ENCODE measurements at regions not wholly inside any gene's neighbourhood (a gene's known extent, or its start where the extent isn't known, plus 50 kb on each side); places are given as distances from the start of the nearest gene placed in this dataset.

- TF ChIP-seq TAF1 (IDR thresholded peaks at IDR 0.05; ENCODE audit: borderline replicate concordance, insufficient read depth, low read length) (no peak), SIN3A (IDR thresholded peaks at IDR 0.05; ENCODE audit: borderline replicate concordance, insufficient read depth, low read length) (no peak), FOXP2 (optimal IDR thresholded peaks at IDR 0.05; ENCODE audit: borderline replicate concordance, extremely low read depth, extremely low read length, insufficient read depth) (no peak), POLR2AphosphoS5 (IDR thresholded peaks at IDR 0.05; ENCODE audit: low read depth, low read length) (no peak)
- TF ChIP-seq, protein P1, sequence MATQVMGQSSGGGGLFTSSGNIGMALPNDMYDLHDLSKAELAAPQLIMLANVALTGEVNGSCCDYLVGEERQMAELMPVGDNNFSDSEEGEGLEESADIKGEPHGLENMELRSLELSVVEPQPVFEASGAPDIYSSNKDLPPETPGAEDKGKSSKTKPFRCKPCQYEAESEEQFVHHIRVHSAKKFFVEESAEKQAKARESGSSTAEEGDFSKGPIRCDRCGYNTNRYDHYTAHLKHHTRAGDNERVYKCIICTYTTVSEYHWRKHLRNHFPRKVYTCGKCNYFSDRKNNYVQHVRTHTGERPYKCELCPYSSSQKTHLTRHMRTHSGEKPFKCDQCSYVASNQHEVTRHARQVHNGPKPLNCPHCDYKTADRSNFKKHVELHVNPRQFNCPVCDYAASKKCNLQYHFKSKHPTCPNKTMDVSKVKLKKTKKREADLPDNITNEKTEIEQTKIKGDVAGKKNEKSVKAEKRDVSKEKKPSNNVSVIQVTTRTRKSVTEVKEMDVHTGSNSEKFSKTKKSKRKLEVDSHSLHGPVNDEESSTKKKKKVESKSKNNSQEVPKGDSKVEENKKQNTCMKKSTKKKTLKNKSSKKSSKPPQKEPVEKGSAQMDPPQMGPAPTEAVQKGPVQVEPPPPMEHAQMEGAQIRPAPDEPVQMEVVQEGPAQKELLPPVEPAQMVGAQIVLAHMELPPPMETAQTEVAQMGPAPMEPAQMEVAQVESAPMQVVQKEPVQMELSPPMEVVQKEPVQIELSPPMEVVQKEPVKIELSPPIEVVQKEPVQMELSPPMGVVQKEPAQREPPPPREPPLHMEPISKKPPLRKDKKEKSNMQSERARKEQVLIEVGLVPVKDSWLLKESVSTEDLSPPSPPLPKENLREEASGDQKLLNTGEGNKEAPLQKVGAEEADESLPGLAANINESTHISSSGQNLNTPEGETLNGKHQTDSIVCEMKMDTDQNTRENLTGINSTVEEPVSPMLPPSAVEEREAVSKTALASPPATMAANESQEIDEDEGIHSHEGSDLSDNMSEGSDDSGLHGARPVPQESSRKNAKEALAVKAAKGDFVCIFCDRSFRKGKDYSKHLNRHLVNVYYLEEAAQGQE (IDR thresholded peaks at IDR 0.05; ENCODE audit: insufficient read depth in 1 of 2, low read depth in 2 of 2, low read length in 2 of 2) = no peak
Measured at GRCh38 chr17:13420878-13421277, 180.9 kb downstream of the HS3ST3A1 start.

DNA sequence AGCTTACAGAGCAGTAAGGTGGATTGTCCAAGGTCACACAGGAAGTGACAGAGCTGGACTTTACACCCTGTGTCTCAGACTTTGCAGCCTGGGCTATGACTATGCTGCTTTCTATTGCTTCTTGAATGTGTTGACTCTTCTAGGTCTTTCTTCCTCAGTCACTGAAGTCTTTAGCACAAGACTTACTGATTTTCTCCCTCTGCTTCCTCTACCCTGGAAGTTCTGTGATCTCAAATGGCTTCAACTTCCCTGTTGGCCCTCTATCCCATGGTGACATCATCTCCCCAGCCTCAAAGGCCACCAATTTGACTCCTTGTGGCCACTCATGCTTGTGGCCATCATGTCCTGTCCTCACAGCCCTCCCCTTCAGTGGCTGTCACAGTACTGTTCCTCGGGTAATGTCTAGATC lies 181.3 kb downstream of the HS3ST3A1 start:
- TF ChIP-seq, protein P1 (IDR thresholded peaks at IDR 0.05; ENCODE audit: insufficient read depth in 1 of 2, low read depth in 2 of 2, low read length in 2 of 2) = no peak
- TF ChIP-seq TAF1 (IDR thresholded peaks at IDR 0.05; ENCODE audit: borderline replicate concordance, insufficient read depth, low read length) = no peak
- no peak for TF ChIP-seq SIN3A (IDR thresholded peaks at IDR 0.05; ENCODE audit: borderline replicate concordance, insufficient read depth, low read length)
- TF ChIP-seq FOXP2 (optimal IDR thresholded peaks at IDR 0.05; ENCODE audit: borderline replicate concordance, extremely low read depth, extremely low read length, insufficient read depth) = no peak
- TF ChIP-seq POLR2AphosphoS5 (IDR thresholded peaks at IDR 0.05; ENCODE audit: low read depth, low read length) = no peak

- TF ChIP-seq POLR2AphosphoS5 (IDR thresholded peaks at IDR 0.05; ENCODE audit: low read depth, low read length) = no peak
- no peak for TF ChIP-seq SIN3A (IDR thresholded peaks at IDR 0.05; ENCODE audit: borderline replicate concordance, insufficient read depth, low read length)
- TF ChIP-seq, protein P1 (IDR thresholded peaks at IDR 0.05; ENCODE audit: insufficient read depth in 1 of 2, low read depth in 2 of 2, low read length in 2 of 2) = no peak
- no peak for TF ChIP-seq FOXP2 (optimal IDR thresholded peaks at IDR 0.05; ENCODE audit: borderline replicate concordance, extremely low read depth, extremely low read length, insufficient read depth)
- TF ChIP-seq TAF1 (IDR thresholded peaks at IDR 0.05; ENCODE audit: borderline replicate concordance, insufficient read depth, low read length) = no peak
Measured at GRCh38 chr17:13419676-13420075, 182.1 kb downstream of the HS3ST3A1 start.

DNA sequence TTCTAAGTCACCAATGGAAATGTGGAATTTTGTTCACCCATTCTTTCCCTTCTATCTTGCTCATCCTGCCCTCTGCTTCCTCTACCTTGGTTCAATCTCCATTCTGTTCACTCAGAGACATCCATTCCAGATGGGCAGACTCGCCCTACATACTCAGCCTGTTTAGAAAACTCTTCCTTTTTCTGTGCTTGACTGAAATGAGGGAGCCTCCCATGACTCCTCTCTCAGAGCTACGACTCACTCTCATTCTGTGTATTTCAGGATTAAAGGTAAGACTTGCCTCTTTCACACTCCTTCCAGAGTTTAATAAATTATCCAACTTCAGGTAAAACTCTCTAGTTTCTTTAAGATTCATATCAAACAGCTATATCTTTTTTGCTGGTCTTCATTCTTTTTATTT lies 182.8 kb downstream of the HS3ST3A1 start:
- TF ChIP-seq FOXP2 (optimal IDR thresholded peaks at IDR 0.05; ENCODE audit: borderline replicate concordance, extremely low read depth, extremely low read length, insufficient read depth) (no peak), TAF1 (IDR thresholded peaks at IDR 0.05; ENCODE audit: borderline replicate concordance, insufficient read depth, low read length) (no peak), POLR2AphosphoS5 (IDR thresholded peaks at IDR 0.05; ENCODE audit: low read depth, low read length) (no peak), SIN3A (IDR thresholded peaks at IDR 0.05; ENCODE audit: borderline replicate concordance, insufficient read depth, low read length) (no peak)
- TF ChIP-seq, protein P1 (IDR thresholded peaks at IDR 0.05; ENCODE audit: insufficient read depth in 1 of 2, low read depth in 2 of 2, low read length in 2 of 2) = no peak
